ENCODE measurements at regions not wholly inside any gene's neighbourhood (a gene's known extent, or its start where the extent isn't known, plus 50 kb on each side); places are given as distances from the start of the nearest gene placed in this dataset.
"Not testable (repeated sequence)": the region's sequence is repeated elsewhere in the genome, so short reads cannot be mapped to it uniquely, and the experiment has no call there.

DNA sequence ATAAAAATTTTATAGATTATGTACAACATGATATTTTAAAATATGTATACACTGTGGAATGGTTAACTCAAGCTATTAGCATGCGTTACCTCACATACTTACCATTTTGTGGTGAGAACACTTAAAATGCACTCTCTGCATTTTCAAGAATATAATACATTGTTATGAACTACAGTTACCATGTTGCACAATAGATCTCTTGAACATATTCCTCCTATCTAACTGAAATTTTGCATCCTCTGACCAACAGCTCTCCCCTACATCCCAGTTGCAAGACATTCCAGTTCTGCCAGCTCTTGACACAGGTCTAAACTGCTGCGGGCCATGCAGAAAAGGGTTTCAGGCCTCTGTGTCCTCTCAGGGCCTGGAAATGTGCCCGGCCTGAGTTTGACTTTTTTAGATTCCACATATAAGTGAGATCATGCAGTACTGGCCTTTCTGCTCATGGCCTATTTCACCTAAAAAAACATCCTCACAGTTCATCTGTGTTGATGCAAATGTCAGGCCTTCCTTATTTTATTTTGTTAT lies 113.7 kb downstream of the CDCA7 start:
- no peak for DNase-seq

DNA sequence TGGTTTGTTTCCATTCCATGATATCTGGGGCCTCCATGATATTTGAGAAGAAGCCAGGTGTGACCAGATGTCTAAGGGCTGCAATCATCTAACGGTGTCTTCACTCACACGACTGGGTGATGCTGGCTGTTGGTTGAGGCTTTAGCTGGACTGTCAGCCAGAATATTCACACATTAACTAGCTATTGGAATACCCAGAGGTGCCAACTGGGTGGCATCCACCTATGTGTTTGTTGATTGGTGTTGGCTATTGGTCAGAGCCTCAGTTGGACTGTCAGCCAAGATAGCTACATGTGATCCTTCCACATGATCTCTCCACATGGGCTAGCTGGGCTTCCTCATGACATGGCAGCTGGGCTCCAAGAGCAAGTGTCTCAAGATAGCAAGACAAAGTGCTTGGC lies 117.4 kb downstream of the CDCA7 start:
- DNase-seq, result no peak

DNA sequence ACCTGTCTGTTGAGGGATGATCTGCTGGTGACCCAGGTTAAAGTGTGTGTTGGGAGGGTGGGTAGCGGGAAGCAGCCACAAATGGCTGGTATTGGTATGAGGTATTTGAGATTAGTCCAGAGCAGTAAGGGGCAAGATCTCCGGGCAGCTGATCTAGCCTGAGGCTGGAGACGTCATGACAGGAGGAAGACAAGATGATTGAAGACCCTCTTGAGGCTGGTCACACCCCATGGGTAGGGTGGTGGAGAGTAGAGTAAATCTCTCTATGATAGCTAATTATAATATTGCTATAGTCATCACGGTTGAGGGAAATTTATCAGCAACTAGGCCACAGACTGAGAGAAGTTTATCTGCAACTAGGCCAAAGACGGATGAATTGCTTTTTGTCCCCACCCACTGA lies 128.5 kb downstream of the CDCA7 start:
- DNase-seq, result no peak

DNA sequence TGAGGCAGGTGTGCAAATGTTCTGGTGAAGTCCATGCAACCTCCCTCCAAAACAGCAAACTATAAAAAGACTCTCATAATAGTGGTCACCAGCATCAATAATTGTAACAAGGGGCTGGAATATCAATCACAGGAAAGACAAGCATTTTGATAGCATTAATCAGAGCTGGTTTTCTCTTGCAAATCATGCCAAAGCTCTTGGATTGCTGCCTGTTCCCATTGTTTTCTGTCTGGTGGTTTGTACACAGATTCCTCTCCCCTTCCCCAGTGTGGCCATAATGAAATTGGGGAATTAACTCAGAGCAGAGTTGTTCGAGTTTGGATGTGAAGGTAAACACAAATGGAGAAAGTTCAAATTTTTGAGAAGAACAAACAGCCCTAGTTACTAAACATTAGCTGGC lies 134.2 kb downstream of the CDCA7 start:
- DNase-seq, result no peak

DNA sequence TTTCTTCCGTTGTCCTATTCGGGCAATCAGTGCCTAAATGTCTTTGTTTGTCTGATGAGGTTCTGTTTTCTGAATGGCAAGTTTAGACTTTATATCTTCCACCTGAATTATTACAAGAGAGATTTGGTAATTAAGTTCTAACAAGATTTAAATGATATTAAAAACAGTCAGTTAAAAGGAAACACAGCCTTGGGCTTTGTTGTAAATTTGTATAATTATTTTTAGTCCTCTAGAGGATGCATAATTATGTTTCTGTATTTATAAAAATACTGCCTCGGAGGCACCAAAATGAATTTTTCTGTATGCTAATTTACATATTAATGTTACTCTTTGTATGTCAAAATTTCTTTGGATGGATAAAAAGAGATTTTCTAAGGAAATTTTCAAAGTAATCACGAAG lies 136.7 kb downstream of the CDCA7 start:
- DNase-seq, result no peak

DNA sequence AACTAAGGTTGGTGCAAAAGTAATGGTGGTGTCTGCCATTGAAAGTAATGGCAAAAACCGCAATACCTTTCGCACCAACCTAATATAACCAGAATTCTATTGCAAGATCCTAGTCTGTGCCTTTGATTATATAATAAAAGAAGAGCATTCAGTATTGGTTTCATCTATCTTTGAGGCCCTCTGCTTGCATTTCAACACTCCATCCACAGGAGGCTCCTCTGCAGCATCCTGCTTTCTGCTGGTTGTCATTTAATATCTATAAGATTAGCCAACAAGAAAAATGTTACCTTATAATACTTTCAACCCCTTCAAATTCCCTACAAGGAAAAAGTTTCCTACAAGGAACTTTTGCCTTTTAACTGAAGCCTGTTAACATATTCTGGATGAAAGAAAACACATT lies 139.2 kb downstream of the CDCA7 start:
- DNase-seq, result no peak

DNA sequence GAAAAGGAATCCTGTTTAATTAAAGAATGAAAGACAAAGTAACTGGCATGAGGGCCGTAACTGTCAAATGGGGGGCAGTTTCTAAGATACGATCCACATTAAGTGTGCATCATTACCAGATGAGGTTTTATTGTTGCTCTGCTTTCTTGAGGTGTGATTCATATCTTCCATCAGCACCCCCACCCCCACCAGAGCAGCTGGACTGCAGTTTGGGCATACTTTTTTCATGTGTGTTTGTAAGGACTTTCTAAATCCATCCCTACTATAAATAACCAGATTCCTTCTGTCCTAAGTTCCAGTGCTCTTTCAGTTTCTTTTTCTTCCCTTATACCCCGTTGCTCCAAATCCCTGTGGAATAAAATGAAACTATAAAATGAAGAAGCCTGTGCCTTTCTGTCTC lies 142.1 kb downstream of the CDCA7 start:
- no peak for DNase-seq

DNA sequence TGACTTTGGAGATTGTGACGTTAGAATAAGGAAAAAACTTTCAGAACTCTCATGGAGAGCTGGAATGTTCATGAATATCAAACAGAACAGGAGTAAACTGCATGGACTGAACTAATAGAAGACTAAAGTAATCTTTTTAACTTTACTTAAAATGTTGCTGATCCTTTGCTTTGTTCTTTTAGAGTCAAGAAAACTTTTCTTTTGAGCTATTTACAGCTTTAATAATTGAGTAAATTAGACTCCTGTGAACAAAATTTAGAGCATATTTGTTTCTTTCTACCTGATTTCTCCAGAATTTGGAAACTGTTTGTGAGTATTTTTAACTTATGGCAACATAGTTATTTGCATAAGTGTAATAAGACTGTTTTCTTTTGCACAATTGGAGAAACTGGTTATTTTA lies 146.3 kb downstream of the CDCA7 start:
- DNase-seq, result no peak

DNA sequence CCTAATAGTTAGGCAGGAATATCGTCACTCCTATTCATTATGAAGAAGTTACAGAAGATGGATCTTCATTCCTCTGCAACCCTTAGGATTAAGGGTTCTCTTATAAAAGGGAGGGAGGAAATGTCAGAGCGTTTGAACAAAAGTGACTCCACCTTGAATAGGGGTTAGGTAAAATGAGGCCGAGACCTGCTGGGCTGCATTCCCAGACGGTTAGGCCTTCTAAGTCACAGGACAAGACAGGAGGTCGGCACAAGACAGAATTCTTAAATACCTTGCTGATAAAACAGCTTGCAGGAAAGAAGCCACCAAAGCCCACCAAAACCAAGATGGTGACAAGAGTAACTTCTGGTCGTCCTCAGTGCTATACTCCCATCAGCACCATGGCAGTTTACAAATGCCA lies 147.6 kb downstream of the CDCA7 start:
- DNase-seq, result no peak

DNA sequence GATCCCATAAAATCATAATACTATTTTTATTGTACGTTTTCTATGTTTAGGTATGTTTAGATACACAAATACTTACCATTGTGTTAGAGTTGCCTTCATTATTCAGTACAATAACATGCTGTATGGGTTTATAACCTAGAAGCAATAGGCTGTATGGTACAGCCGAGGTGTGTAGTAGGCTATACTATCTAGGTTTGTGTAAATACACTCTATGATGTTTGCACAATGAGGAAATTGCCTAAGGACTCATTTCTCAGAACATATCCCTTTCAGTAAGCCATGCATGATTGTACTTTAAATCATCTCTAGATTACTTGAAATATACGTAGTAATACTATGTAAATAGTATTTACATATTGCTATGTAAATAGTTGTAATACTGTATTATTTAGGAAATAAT lies 156.7 kb downstream of the CDCA7 start:
- no peak for DNase-seq

DNA sequence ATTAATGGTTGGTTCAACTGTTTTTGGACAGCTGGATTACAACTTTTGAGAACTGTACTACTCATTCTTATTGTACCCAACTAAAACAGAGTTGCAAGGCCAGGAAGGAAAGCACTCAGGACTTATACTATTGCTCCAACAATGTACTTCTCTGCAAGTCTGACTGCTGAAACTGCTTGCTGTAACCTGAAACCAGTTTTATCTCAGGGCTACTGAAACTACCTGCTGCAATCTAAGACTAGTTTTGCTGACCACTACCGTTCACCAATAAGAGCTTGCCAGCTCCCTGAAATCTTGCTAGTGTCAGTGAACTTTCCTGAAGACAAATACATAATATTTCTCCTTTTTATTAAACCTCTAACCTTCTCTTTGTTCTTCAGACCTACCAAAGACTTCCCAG lies 157.3 kb downstream of the CDCA7 start:
- DNase-seq, result peak; percentile 15

DNA sequence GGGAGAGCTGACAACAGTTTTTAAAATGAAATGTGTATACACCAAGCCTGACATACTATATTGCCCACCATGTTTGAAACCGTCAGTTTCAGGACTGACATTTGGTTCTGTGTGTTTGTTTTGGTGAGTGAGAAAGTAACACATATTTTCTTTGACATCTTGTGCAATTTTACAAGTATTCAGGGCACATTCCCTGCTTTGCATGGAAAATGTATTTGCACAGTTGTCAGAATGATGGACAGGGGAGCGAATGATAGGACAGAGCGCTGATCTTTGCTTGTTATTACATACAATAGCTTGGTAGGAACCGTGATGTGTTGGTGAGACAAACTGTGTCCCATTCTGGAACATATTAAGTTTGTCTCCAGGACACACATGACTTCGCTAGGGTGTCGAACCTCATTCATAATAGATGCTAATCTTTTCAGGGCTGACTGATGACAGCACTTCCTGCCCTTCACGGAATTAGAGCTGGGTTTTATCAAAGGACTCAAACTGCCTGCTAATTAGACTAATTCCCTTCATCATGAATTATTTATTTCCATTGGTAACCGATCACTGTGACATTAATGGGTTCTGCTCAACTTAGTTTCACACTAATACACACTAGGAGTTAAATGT lies 158.5 kb downstream of the CDCA7 start:
- no peak for DNase-seq

DNA sequence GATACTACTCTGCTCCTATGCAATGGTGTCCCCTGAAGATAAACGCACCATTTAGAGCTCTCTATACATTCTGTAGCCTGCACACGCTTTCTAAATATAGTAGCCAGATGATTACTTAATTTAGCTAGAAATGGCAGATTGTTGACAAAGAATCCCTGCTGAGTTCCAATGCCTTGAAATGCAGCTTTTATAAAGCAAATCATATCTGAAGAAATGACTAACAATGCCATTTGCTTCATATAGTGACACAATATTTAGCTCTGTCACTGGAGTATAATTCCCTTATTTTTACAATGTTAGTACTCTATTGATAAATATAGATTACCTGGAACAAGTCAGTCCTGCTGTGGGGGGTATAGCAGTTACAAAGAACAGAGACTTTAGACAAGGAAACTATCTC lies 166.2 kb downstream of the CDCA7 start:
- no peak for DNase-seq

DNA sequence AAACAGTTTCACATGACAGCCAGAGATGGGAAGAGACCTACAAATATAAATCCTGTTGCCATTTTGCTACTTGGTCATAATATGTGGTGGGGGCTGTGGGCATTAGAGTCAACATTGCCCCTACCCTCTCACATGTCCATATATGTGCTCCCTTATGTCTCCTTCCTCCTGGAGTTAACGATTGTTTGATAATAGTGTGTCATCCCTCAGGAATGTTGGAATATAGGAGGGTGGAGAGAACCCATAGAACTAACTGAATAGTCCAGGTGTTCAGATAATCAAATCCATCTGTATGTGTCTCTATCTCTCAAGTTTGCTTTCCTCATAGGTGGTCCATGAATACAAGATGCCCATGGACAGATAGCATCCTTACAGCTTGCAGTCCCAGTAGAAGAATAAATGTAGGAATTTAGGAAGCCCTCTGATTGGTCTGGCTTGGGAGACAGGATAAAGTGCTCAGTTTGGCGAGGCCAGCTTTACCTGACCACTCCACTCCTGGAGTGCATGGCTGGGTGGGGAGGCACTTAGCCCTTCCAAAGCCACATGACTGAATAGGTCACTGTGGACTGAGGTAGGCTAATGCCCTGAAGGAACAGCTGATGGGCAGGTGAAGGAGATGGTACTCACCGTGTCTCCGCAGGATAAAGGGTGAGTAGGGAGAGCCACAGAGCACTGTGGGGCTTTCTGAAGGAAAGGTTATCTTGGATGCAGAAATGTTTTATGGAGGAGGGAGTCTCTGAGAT lies 166.9 kb downstream of the CDCA7 start:
- DNase-seq, result no peak

DNA sequence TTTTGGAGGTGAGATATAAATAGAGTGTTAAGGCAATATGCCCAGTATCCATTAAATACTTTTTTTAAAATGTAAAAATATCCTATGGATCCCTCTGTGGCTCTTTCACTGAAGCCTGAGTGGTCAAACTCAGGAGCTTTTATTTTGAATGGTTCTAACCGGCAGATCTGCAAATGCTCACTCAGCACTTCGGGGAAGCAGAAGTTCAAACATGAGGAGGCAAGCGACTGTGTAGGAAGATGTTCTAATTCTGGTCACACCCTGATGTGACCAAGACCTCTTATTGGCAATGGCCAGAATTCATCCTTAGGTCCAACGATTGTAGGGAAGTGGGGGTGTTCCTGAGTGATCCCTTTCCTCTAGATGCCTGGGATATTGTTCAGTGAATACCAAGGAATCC lies 168.8 kb downstream of the CDCA7 start:
- no peak for DNase-seq

DNA sequence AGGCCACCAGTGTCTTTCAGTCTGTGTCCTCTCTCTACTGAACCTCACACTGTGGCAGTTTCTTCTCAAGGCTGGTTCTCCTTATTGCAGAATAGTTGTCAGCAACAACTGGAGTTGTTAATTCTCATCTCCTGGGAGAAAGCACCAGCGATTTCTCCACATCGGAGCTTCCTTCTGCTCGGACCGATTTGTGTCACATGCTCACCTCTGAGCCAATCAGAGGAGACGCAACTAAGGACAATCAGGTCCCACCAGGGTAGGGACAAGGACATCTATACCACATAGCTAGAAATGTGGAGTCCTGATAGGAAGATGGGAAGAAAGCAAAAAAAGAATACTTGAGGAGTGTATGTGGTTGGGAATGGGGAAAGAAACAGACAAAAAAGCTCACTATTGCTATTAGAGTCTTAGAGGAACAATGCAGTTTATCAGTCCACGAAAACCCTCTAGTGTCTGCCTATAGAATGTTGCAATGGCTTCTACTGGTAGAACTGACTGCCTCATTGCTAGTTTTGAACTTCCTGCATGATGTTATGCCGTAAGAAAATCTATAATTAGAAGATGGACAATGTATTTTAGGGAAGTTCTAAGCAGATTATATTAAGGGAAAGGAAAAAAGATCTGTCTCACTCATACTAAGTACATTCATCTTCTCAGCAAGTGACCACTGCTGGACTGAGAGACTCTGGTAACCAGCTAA lies 169.7 kb downstream of the CDCA7 start:
- no peak for DNase-seq

DNA sequence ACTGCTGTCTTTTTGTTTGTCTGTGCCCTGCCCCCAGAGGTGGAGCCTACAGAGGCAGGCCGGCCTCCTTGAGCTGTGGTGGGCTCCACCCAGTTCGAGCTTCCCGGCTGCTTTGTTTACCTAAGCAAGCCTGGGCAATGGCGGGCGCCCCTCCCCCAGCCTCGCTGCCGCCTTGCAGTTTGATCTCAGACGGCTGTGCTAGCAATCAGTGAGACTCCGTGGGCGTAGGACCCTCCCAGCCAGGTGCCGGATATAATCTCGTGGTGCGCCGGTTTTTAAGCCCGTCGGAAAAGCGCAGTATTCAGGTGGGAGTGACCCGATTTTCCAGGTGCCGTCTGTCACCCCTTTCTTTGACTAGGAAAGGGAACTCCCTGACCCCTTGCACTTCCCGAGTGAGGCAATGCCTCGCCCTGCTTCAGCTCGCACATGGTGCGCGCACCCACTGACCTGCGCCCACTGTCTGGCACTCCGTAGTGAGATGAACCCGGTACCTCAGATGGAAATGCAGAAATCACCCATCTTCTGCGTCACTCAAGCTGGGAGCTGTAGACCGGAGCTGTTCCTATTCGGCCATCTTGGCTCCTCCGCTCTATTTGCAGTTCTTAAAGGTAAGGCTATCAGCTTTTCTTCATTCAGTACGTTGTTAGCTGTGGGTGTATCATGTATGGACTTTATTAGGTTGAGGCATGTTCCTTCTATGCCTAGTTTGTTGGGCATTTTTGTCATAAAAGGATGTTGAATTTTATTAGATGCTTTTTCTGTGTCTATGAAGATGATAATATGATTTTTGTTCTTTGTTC lies 178.3 kb downstream of the CDCA7 start:
- DNase-seq, result not testable (repeated sequence)

DNA sequence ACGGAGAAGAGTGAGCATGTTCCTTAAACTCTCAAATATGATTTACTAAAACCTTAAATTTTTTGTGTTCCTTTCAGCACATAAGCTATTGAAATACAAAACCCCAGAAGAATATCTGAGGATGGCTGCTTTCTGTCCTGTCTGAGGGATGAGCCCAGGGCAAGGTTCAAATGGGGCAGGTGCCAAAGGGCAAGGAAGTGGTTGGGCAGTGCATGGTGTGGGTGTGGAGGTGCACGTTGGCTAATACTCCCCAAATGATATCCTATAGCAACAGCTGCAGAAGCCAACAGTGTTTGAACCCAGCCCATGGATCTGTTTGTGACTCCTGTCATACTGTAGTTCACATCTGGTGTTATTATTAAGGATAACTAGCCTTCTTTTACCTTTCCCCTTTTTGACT lies 183.0 kb downstream of the CDCA7 start:
- DNase-seq, result no peak

DNA sequence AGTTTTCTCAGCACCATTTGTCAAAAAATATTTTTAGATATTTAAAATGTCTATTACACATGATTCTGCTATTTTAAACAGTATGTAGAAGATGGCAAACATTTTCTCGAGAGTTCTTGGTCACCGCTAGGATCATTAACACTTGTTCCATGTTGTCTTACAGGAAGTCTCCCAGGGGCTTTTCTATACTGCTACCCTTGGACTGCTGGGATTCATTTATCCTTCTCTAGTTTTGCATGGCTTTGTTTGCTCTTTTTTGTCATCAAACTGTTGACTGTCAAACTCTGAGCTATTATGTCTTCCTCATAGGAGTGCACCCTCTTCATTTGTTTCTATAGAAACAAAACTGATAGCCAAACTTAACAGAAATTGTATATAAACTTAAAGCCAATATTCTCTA lies 184.9 kb downstream of the CDCA7 start:
- no peak for DNase-seq

DNA sequence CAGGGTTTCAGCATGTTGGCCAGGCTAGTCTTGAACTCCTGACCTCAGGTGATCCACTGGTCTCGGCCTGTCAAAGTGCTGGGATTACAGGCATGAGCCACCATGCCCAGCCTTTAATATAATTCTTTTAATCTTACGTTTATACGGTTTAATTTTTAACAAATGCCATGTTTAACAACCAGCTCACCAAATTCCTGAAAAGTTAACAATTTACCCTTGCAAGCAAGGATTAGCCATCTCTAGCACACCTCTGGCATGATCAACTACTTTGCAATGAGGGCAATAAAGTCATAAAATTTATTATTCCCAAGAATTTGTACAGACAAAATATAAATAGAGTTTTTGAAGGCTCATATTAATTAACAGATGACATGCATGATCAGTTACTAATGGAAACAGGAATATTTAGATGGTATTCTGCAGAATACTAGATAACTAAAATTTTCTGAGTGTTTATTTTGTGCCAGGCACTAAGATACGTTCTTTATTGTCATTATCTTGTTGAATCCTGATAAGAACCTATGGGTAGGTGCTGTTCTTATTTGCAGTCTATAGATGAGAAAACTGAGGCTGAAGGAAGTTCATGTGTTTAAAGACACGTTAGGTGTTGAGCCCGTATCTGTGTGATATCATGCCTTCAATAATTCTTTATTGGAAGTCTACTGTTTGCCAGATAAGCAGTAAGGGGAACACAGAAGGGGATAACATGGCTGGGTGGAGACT lies 190.1 kb downstream of the CDCA7 start:
- DNase-seq, result no peak

DNA sequence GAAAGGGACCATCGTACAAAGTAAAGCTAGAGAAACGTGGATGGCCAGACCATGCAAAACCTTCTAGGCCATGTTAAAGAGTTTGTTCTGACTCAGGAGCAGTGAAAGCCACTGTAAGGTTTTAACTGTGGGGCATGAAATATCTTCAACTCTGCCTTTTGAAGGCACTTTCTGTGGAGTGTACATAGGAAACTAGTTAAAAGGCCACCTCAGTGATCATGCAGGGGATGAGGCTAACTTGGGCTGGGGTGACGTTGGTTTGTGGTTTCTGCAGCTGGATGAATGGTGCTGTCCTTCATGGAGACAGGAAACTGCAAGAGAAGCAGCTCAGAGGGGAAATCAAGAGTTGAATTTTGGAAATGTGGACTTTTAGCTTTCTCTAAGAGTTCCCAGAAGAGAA lies 190.7 kb downstream of the CDCA7 start:
- DNase-seq, result no peak

DNA sequence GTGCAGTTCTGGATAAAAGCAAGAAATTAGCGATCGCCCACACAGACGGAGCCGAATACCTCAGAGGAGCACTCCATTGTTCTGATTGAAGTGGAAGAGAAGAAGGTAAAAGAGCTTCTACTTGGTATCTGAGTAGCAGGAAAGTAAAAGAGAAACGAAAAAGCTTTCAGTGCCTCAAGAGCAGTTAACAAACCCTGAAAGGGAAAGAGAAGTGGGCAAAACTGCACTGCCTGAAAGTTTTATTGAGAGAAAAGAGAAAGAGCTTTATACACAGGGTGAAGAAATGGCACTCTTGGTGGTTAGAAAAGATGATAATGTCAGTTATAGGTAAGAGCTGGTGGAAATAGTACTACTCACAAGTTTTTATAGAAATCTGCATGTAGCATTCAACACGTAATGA lies 192.8 kb downstream of the CDCA7 start:
- no peak for DNase-seq

DNA sequence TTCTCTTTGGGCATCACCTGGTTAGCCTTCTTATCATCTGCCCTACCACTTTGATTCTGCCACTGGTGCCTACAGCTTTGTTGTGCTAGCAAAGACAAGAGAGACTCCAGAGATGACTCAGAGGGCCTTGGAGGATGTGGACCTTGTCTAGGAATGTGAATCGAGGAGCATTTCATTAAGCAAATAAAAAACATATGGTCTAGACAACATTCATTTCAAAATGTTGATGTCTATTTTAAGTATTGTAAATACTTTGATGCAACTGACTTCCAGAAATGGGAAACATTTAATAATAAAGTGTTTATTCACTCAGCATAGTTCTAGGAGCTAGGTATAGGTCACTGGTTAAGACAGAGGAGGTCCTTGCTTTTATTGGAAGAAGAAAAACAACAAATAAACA lies 195.5 kb downstream of the CDCA7 start:
- no peak for DNase-seq
